ENCODE measurements at regions not wholly inside any gene's neighbourhood (a gene's known extent, or its start where the extent isn't known, plus 50 kb on each side); places are given as distances from the start of the nearest gene placed in this dataset.

DNA sequence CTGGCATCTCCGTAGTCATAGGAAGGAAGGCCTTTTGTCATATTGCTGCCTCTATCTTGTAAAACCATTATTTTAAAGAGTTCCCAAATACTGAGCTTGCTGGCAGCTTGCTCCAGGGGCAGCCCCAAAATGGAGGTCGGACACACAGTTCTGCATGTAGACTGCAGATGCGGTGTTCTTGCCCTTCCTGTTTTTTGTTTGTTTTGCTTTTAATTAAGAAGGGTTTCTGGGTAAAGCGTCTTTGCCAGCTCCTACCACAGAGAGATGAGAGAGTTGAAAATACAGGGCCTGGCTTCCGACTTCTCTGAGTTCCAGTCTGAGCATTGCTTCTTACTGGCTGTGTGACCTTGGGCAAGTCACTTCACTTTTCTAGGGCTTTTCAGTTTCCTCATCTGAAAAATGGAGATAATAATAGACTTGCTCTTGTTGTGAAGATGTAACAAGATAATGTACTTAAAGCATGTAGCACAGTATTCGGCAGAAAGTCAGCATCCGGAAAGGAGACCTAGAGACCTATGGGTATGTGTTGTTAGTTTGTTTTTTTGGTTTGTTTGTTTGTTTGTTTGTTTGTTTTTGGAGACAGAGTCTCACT lies 67.8 kb upstream of the GSE1 start:
- H3K4me1 ChIP-seq: peaks cover 5% of the 10 kb centered on the region in 2 donors

DNA sequence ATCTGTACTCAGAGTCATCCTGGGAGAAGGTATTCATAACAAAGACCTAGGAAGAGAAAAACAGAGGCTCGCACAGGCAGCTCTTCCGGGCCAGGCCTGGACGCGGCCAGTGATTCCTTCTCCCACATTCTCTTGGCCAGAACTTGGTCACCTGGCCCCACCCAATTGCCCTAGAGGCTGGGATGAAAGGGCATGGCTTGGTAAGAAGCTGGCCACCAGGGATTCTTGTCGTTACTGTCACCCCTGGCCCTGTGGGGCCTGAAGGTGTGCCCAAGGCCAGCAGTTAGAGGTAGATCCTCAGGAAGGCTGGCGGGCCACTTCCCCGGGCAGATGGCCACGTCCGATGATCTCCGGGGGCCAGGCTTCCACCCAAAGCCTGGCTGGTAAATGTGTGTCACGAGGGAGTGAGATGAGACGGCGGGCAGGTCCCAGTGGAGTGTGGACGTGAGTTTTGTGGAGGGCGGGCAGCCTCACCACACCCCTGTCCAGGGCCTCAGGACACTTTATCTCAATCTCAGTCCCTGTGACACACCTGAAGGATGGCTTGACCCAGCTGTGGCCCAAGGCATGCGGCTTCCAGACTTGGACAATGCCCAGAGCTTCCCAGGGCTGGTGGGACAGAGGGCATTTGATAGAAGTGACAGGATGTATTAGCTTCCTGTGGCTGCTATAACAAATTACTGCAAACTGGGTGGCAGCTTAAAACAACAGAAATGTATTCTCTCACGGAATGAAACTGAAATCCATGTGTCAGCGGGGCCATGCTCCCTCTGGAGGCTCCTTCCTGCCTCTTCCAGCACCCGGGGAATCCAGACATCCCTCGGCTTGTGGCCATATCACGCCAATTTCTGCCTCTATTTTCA lies 66.3 kb upstream of the GSE1 start:
- DNase-seq (no peak), ATAC-seq (no peak)
- H3K27ac ChIP-seq: peak overlapping the region in 1 of 4 donors; percentile 18
- H3K4me3 ChIP-seq: no peak overlapping the region
- H3K9me3 ChIP-seq: no peaks in the 10 kb centered on the region
- TF ChIP-seq, protein P1, sequence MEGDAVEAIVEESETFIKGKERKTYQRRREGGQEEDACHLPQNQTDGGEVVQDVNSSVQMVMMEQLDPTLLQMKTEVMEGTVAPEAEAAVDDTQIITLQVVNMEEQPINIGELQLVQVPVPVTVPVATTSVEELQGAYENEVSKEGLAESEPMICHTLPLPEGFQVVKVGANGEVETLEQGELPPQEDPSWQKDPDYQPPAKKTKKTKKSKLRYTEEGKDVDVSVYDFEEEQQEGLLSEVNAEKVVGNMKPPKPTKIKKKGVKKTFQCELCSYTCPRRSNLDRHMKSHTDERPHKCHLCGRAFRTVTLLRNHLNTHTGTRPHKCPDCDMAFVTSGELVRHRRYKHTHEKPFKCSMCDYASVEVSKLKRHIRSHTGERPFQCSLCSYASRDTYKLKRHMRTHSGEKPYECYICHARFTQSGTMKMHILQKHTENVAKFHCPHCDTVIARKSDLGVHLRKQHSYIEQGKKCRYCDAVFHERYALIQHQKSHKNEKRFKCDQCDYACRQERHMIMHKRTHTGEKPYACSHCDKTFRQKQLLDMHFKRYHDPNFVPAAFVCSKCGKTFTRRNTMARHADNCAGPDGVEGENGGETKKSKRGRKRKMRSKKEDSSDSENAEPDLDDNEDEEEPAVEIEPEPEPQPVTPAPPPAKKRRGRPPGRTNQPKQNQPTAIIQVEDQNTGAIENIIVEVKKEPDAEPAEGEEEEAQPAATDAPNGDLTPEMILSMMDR (IDR thresholded peaks at IDR 0.05 in 4 of 5, conservative IDR thresholded peaks at IDR 0.05 in 1 of 5): peak in 1 of 5 experiments; percentile 11
- no peak for TF ChIP-seq POLR2A (IDR thresholded peaks at IDR 0.05)
- in situ Hi-C loops (cut with MboI; ENCODE audit: low sequenced_read_pairs in 4 of 4): no loop called here
- no peaks in the 10 kb centered on the region for H3K36me3 ChIP-seq
- no peaks in the 10 kb centered on the region for H3K27me3 ChIP-seq
- H3K4me1 ChIP-seq: peaks cover 13 to 15% of the 10 kb centered on the region in 2 donors
- intact Hi-C loops (cut with DNase I; ENCODE audit: low total_unique reads): no loop called here

More for the DNA sequence above, 67.8 kb upstream of the GSE1 start:
- no peak overlapping the region for H3K27ac ChIP-seq
- in situ Hi-C loops (cut with MboI; ENCODE audit: low sequenced_read_pairs in 4 of 4) (no loop called here), intact Hi-C loops (cut with DNase I; ENCODE audit: low total_unique reads) (no loop called here)
- H3K4me3 ChIP-seq: no peak overlapping the region
- no peaks in the 10 kb centered on the region for H3K9me3 ChIP-seq
- no peak for TF ChIP-seq POLR2A (IDR thresholded peaks at IDR 0.05)
- TF ChIP-seq, protein P1 (IDR thresholded peaks at IDR 0.05 in 4 of 5, conservative IDR thresholded peaks at IDR 0.05 in 1 of 5): no peak
- ATAC-seq: no peak
- H3K27me3 ChIP-seq: no peaks in the 10 kb centered on the region
- H3K36me3 ChIP-seq: no peaks in the 10 kb centered on the region
- no peak for DNase-seq

DNA sequence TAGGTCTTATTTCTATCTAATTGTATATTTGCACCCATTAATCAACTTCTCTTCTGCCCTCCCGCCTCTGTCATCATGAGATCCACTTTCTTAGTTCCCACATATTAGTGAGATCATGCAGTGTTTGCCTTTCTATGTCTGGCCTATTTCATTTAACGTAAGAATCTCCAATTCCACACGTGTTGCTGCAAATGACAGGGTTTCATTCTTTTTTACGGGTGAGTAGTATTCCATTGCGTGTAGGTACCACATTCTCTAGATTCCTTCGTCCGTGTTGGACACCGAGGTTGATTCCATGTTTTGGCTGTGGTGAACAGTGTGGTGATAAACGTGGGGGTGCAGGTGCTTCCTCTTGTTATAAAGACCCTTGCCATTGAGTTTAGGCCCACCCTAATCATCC lies 64.7 kb upstream of the GSE1 start:
- peaks cover 16 to 19% of the 10 kb centered on the region in 2 donors for H3K4me1 ChIP-seq
- DNase-seq: no peak
- no peaks in the 10 kb centered on the region for H3K9me3 ChIP-seq
- no peak overlapping the region for H3K4me3 ChIP-seq
- intact Hi-C loops (cut with DNase I; ENCODE audit: low total_unique reads): no loop called here
- no peak overlapping the region for H3K27ac ChIP-seq
- no peaks in the 10 kb centered on the region for H3K27me3 ChIP-seq
- no peak for TF ChIP-seq POLR2A (IDR thresholded peaks at IDR 0.05)
- TF ChIP-seq, protein P1 (IDR thresholded peaks at IDR 0.05 in 4 of 5, conservative IDR thresholded peaks at IDR 0.05 in 1 of 5): no peak
- in situ Hi-C loops (cut with MboI; ENCODE audit: low sequenced_read_pairs in 4 of 4): no loop called here
- H3K36me3 ChIP-seq: no peaks in the 10 kb centered on the region
- ATAC-seq: no peak

DNA sequence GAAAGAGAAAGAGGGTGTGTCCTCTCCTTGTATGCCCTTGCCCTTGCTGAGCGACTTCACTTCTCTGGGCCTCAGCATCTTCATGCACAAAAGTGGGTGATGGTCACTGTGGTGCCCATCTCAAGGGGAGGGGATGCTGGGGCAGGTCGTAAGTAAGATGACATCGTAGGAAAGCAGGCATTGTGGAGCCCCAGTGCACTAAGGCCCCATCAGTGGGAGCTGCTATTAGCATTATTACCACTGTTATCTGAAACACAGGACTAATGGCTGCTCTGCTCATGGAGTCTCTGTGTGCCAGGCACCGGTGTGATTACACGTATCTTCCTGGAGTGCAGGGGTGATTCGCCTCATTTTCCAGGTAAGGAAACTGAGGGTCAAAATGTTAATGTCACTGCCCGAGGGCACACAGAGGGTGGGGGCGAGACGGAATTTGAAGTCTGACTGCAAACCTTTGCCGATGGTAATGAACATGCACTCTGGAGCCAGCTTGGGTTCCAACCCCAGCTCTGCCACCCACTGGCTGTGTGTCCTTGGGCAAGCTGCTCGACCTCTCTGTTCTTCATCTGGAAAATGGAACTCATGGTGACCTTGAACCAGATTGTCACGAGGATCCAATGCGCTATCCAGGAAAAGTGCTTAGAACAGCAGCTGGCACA lies 63.2 kb upstream of the GSE1 start:
- no peak for TF ChIP-seq POLR2A (IDR thresholded peaks at IDR 0.05)
- TF ChIP-seq, protein P1 (IDR thresholded peaks at IDR 0.05 in 4 of 5, conservative IDR thresholded peaks at IDR 0.05 in 1 of 5): no peak
- peak overlapping the region in 3 of 4 donors; percentile 63 to 69 (median 65) for H3K27ac ChIP-seq
- no peaks in the 10 kb centered on the region for H3K36me3 ChIP-seq
- in situ Hi-C loops (cut with MboI; ENCODE audit: low sequenced_read_pairs in 4 of 4) (loop anchor here in 1 of 4 donors (5.0 kb wide), 1 partner anchor 57 kb away; no protein-coding TSS in a partner anchor), intact Hi-C loops (cut with DNase I; ENCODE audit: low total_unique reads) (loop anchor here (10.0 kb wide), 1 partner anchor 265 kb away; no protein-coding TSS in a partner anchor)
- no peaks in the 10 kb centered on the region for H3K27me3 ChIP-seq
- no peaks in the 10 kb centered on the region for H3K9me3 ChIP-seq
- H3K4me3 ChIP-seq: no peak overlapping the region
- peaks cover 14 to 18% of the 10 kb centered on the region in 2 donors for H3K4me1 ChIP-seq
- ATAC-seq (no peak), DNase-seq (no peak)
